ENCODE measurements at regions not wholly inside any gene's neighbourhood (a gene's known extent, or its start where the extent isn't known, plus 50 kb on each side); places are given as distances from the start of the nearest gene placed in this dataset.

DNA sequence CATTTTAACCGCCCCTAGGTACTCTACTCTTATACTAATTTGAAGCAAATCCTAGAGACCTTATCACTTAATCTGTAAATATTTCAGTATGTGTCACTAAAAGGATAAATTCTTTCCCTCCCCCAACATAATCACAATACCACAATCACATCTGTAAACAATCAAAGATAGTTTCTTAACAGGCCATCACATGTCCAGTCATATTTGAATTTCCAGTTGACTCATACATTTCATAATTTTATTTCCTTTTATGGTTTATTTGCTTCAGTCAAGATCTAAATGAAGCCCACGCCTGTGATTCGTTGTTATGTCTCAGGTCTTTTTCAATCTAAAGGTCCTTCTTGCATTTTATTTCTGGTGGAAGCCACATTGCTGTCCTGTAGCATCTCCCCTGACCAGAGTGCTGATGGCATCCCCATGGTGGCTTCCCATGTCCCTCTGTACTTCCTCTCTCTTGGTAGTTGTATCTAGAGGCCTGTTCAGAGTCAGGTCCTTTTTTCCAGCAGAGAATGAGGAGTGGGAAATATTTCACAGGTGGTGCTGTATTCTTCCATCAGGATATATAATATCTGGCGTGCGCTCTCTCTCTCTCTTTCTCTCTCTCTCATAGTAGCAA, 128.6 kb upstream of the SLC22A23 start:
- no peak for DNase-seq

- DNase-seq, result no peak
Measured at GRCh38 chr6:3584606-3585005, 127.8 kb upstream of the SLC22A23 start.

GRCh38 chr6:3581469-3581868, 124.6 kb upstream of the SLC22A23 start:
- DNase-seq, result no peak

GRCh38 chr6:3579652-3580175, 122.9 kb upstream of the SLC22A23 start:
- no peak for DNase-seq

- DNase-seq, result no peak
Measured at GRCh38 chr6:3578981-3579380, 122.1 kb upstream of the SLC22A23 start.

- DNase-seq, result no peak
Measured at GRCh38 chr6:3577517-3577916, 120.7 kb upstream of the SLC22A23 start.

GRCh38 chr6:3575701-3576100, 118.9 kb upstream of the SLC22A23 start:
- DNase-seq, result no peak

GRCh38 chr6:3575166-3575565, 118.3 kb upstream of the SLC22A23 start:
- no peak for DNase-seq

- DNase-seq, result no peak
Measured at GRCh38 chr6:3573670-3574069, 116.8 kb upstream of the SLC22A23 start.

DNA sequence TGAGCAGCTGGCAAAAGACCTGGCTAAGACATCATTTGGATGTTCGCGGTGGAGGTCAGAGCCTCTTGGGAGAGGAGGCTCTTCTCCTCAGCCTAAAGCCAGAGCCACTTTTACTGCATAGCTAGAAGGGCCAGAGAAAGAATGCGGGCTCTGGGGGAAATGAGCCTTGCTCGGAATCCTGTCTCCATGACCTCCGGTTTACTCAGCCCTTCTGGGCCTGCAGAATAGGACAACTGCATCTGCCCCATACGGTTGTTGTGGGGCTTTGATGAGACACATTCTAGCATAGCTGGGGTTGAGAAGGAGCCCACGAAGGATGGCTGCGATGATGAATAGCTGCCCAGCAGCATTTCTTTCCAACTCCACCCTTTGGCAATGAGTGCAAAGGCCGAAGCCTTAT, 115.0 kb upstream of the SLC22A23 start:
- DNase-seq, result no peak

GRCh38 chr6:3571250-3571681, 114.4 kb upstream of the SLC22A23 start:
- DNase-seq, result no peak

GRCh38 chr6:3569816-3570215, 113.0 kb upstream of the SLC22A23 start:
- no peak for DNase-seq

- peak; percentile 31 to 64 for DNase-seq
Measured at GRCh38 chr6:3568396-3569082, 111.7 kb upstream of the SLC22A23 start.

GRCh38 chr6:3566812-3567211, 110.0 kb upstream of the SLC22A23 start:
- no peak for DNase-seq

GRCh38 chr6:3565291-3565690, 108.4 kb upstream of the SLC22A23 start:
- no peak for DNase-seq

DNA sequence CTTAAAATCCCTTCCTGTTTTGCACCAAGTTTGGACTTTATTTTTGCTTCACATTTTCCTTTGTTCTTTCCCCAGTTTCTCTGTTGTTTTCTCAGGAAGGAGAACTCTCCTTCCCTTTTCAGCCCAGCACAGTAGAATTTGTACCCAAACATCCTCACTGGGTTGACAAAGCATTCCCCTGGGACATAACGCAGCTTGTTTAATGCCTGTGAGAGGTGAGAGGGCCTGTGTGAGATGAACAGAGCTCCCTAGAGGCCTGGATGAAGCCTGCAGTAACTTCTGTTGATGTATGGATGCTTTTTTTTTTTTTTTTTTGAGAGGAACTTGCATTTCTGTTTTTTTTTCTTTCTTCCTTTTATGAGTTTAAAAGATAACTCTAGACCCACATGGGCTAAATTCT, 104.9 kb upstream of the SLC22A23 start:
- DNase-seq, result peak; percentile 41 to 61

DNA sequence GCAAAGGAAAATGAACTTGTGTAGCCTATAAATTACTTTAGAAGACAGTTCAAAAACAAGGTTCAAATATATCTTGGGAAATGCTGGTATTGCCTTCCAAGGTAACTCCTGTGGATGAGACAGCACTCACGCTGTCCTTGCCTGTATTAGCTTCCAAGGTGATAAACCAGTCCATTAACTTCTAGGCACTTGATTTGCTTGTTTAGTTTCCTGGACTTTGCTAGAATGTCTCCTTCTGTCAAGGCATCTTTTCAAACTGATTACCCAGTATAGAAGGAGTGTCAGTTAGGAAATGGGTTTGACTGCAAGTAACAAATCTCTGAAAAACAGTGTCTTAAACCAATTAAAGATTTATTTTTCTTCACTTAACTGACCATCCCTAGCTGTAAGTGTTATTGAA, 103.4 kb upstream of the SLC22A23 start:
- DNase-seq, result no peak

DNA sequence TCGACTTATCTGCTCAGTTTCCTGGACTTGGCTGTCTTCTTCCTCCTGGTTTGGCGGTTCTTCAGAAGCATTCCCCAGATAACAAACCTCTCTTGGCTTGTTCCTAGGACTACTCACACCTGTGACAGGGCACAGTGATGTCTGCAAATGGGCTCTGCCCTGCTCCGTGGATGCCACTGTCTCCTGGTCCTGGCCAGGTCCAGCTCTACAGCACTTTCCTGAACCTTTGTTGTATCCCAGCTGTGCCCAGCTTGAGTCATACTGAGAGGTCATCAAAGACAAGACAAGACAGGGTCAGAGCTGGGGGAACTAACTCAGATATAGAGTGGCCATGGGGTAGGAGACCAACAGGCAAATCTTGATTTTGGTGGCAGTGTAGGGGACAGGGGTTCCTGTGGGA, 102.7 kb upstream of the SLC22A23 start:
- no peak for DNase-seq

- peak; percentile 57 to 89 for DNase-seq
Measured at GRCh38 chr6:3557336-3557735, 100.5 kb upstream of the SLC22A23 start.

GRCh38 chr6:3553254-3553653, 96.4 kb upstream of the SLC22A23 start:
- DNase-seq, result no peak

GRCh38 chr6:3551716-3552511, 95.1 kb upstream of the SLC22A23 start:
- no peak for DNase-seq

DNA sequence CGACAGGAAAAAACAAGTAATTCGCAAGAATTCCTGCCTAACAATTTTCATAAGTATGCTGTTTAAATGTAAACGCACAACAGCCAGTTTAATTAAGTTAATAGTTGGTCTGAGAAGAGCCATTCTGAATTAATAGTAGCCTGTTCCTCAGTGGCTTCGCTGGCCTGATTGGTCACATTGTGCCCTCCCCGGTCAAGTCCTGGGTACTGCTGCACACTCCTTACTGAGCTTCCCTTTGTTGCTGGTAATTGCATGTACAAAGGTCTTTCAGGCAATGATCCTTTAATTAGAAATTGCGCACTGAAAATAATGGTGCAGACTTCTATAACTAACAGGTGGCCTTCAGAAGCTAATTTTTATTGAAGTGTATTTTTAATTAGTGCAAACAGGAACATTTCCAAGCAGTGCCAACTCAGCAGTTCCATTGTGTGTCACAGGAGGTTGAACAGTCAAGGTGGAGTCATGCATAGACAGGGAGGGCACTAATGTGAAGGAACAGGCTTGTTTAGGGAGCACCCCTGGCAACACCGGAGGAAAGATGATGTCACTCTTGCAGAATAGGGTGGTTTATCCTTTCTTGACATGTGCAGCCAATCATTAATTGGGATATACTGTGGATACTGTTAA, 92.6 kb upstream of the SLC22A23 start:
- DNase-seq, result peak; percentile 10 to 67

DNA sequence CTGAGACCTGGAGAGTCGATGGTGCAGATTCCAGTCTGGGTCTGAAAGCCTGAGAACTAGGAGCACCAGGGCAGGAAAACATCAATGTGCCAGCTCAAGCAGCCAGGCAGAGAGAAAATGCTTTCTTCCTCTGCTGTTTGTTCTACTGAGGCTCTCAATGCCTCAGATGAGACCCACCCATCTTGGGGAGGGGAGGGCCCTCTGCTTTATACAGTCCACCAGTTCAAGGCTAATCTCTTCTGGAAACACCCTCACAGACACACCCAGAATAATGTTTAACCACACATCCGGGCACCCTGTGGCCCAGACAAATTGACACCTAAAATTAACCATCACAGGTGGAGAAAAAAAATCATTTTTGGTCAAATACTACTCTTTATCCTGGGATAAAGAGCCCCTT, 89.3 kb upstream of the SLC22A23 start:
- DNase-seq, result no peak

All from NCI-H2081 (cell line).